ENCODE measurements at regions not wholly inside any gene's neighbourhood (a gene's known extent, or its start where the extent isn't known, plus 50 kb on each side); places are given as distances from the start of the nearest gene placed in this dataset.

- TF ChIP-seq CTCF (IDR thresholded peaks at IDR 0.05; ENCODE audit: low read depth, low read length, missing input control) (no peak), HNF4G (IDR thresholded peaks at IDR 0.05) (no peak), SP1 (IDR thresholded peaks at IDR 0.05) (no peak), REST (IDR thresholded peaks at IDR 0.05) (no peak), ZBTB33 (IDR thresholded peaks at IDR 0.05) (no peak), YY1 (IDR thresholded peaks at IDR 0.05) (no peak), MAX (IDR thresholded peaks at IDR 0.05) (no peak), TAF1 (conservative IDR thresholded peaks at IDR 0.05) (no peak), EGR1 (IDR thresholded peaks at IDR 0.05; ENCODE audit: low read depth in 2 of 2) (no peak), GABPA (IDR thresholded peaks at IDR 0.05 in 1 of 2, conservative IDR thresholded peaks at IDR 0.05 in 1 of 2) (no peak), FOXA1 (IDR thresholded peaks at IDR 0.05) (no peak), JUND (IDR thresholded peaks at IDR 0.05) (no peak), RAD21 (IDR thresholded peaks at IDR 0.05) (no peak)
These were observed 73.8 kb upstream of the SGCD start for GRCh38 chr5:156253130-156253529.

Data from liver (tissue), 3 donors.